ENCODE measurements at regions not wholly inside any gene's neighbourhood (a gene's known extent, or its start where the extent isn't known, plus 50 kb on each side); places are given as distances from the start of the nearest gene placed in this dataset.

GRCh38 chr17:36661047-36661666, 59.8 kb downstream of the MRM1 start:
- Histone ChIP-seq H3K4me2 (no peak overlapping the region), H3F3A (replicated peaks; ENCODE audit: low read depth) (no peaks in the 10 kb centered on the region), H3K27me3 (ENCODE audit: insufficient read depth) (peaks cover 5% of the 10 kb centered on the region; the same call in 1 of the 2 replicates), H3K4me1 (ENCODE audit: insufficient read depth) (no peaks in the 10 kb centered on the region), H3K9me2 (ENCODE audit: insufficient read depth) (no peaks in the 10 kb centered on the region), H3K4me3 (no peak overlapping the region), H2AFZ (no peak overlapping the region), H3K36me3 (ENCODE audit: insufficient read depth) (no peaks in the 10 kb centered on the region), H3K27ac (ENCODE audit: low read depth) (no peak overlapping the region), H4K20me1 (replicated peaks; ENCODE audit: insufficient read depth) (no peaks in the 10 kb centered on the region), H3K79me2 (replicated peaks; ENCODE audit: insufficient read depth) (no peaks in the 10 kb centered on the region)
- Mint-ChIP-seq H3K4me3 (no peak overlapping the region), H3K27me3 (ENCODE audit: insufficient read depth, low read depth, poor library complexity) (peaks cover 18% of the 10 kb centered on the region), H3K9me3 (no peaks in the 10 kb centered on the region; the same call in 2 of the 3 replicates), H3K27ac (no peak overlapping the region), H3K4me1 (peaks cover 13% of the 10 kb centered on the region), H3K36me3 (ENCODE audit: low read depth) (no peaks in the 10 kb centered on the region)
- ATAC-seq (no peak), DNase-seq (ENCODE audit: low spot score) (no peak)
- TF ChIP-seq, protein P1, sequence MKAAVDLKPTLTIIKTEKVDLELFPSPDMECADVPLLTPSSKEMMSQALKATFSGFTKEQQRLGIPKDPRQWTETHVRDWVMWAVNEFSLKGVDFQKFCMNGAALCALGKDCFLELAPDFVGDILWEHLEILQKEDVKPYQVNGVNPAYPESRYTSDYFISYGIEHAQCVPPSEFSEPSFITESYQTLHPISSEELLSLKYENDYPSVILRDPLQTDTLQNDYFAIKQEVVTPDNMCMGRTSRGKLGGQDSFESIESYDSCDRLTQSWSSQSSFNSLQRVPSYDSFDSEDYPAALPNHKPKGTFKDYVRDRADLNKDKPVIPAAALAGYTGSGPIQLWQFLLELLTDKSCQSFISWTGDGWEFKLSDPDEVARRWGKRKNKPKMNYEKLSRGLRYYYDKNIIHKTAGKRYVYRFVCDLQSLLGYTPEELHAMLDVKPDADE (IDR thresholded peaks at IDR 0.05), result no peak
- TF ChIP-seq CREB1 (CRISPR knock-in tag; IDR thresholded peaks at IDR 0.05; ENCODE audit: low read depth), result no peak

DNA sequence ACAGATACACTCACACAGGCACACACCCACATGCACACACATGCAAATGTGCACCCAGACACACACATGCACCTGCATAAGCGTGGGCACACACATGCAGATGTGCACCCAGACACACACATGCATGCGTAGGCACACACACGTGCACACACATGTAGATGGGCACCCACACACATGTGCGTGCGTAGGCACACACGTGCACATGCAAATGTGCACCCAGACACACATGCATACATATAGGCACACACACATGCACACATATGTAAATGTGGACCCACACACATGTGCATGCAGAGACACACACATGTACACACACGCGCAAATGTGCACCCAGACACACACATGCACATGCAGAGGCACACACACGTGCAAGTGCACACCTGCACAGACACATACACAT, 60.3 kb downstream of the MRM1 start:
- Histone ChIP-seq H4K20me1 (replicated peaks; ENCODE audit: insufficient read depth) (no peaks in the 10 kb centered on the region), H3K27me3 (ENCODE audit: insufficient read depth) (peaks cover 4% of the 10 kb centered on the region; the same call in 1 of the 2 replicates), H3K79me2 (replicated peaks; ENCODE audit: insufficient read depth) (no peaks in the 10 kb centered on the region), H3K4me2 (no peak overlapping the region), H3F3A (replicated peaks; ENCODE audit: low read depth) (no peaks in the 10 kb centered on the region), H3K36me3 (ENCODE audit: insufficient read depth) (no peaks in the 10 kb centered on the region), H3K9me2 (ENCODE audit: insufficient read depth) (no peaks in the 10 kb centered on the region), H3K4me3 (no peak overlapping the region), H3K27ac (ENCODE audit: low read depth) (no peak overlapping the region), H3K4me1 (ENCODE audit: insufficient read depth) (no peaks in the 10 kb centered on the region), H2AFZ (no peak overlapping the region)
- DNase-seq (ENCODE audit: low spot score) (no peak), ATAC-seq (no peak)
- Mint-ChIP-seq H3K36me3 (ENCODE audit: low read depth) (no peaks in the 10 kb centered on the region), H3K27ac (no peak overlapping the region), H3K9me3 (no peaks in the 10 kb centered on the region; the same call in 2 of the 3 replicates), H3K27me3 (ENCODE audit: insufficient read depth, low read depth, poor library complexity) (peaks cover 16% of the 10 kb centered on the region), H3K4me3 (no peak overlapping the region), H3K4me1 (peaks cover 11% of the 10 kb centered on the region)
- TF ChIP-seq EZH2phosphoT487 (IDR thresholded peaks at IDR 0.05; ENCODE audit: unreplicated experiment) (no peak), EZH2 (IDR thresholded peaks at IDR 0.05; ENCODE audit: low read depth, unreplicated experiment) (no peak), STAT1 (IDR thresholded peaks at IDR 0.05; ENCODE audit: unreplicated experiment) (no peak), NANOG (IDR thresholded peaks at IDR 0.05; ENCODE audit: borderline replicate concordance) (no peak), ZNF114 (CRISPR knock-in tag; IDR thresholded peaks at IDR 0.05) (no peak), ZNF331 (CRISPR knock-in tag; IDR thresholded peaks at IDR 0.05; ENCODE audit: low read depth) (no peak), POLR2AphosphoS5 (IDR thresholded peaks at IDR 0.05; ENCODE audit: low read depth) (no peak), CREB1 (CRISPR knock-in tag; IDR thresholded peaks at IDR 0.05; ENCODE audit: low read depth) (no peak), JUNB (IDR thresholded peaks at IDR 0.05; ENCODE audit: unreplicated experiment) (no peak)
- TF ChIP-seq, protein P2, sequence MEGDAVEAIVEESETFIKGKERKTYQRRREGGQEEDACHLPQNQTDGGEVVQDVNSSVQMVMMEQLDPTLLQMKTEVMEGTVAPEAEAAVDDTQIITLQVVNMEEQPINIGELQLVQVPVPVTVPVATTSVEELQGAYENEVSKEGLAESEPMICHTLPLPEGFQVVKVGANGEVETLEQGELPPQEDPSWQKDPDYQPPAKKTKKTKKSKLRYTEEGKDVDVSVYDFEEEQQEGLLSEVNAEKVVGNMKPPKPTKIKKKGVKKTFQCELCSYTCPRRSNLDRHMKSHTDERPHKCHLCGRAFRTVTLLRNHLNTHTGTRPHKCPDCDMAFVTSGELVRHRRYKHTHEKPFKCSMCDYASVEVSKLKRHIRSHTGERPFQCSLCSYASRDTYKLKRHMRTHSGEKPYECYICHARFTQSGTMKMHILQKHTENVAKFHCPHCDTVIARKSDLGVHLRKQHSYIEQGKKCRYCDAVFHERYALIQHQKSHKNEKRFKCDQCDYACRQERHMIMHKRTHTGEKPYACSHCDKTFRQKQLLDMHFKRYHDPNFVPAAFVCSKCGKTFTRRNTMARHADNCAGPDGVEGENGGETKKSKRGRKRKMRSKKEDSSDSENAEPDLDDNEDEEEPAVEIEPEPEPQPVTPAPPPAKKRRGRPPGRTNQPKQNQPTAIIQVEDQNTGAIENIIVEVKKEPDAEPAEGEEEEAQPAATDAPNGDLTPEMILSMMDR (conservative IDR thresholded peaks at IDR 0.05; ENCODE audit: low read depth in 2 of 2), result no peak
- TF ChIP-seq, protein P3, sequence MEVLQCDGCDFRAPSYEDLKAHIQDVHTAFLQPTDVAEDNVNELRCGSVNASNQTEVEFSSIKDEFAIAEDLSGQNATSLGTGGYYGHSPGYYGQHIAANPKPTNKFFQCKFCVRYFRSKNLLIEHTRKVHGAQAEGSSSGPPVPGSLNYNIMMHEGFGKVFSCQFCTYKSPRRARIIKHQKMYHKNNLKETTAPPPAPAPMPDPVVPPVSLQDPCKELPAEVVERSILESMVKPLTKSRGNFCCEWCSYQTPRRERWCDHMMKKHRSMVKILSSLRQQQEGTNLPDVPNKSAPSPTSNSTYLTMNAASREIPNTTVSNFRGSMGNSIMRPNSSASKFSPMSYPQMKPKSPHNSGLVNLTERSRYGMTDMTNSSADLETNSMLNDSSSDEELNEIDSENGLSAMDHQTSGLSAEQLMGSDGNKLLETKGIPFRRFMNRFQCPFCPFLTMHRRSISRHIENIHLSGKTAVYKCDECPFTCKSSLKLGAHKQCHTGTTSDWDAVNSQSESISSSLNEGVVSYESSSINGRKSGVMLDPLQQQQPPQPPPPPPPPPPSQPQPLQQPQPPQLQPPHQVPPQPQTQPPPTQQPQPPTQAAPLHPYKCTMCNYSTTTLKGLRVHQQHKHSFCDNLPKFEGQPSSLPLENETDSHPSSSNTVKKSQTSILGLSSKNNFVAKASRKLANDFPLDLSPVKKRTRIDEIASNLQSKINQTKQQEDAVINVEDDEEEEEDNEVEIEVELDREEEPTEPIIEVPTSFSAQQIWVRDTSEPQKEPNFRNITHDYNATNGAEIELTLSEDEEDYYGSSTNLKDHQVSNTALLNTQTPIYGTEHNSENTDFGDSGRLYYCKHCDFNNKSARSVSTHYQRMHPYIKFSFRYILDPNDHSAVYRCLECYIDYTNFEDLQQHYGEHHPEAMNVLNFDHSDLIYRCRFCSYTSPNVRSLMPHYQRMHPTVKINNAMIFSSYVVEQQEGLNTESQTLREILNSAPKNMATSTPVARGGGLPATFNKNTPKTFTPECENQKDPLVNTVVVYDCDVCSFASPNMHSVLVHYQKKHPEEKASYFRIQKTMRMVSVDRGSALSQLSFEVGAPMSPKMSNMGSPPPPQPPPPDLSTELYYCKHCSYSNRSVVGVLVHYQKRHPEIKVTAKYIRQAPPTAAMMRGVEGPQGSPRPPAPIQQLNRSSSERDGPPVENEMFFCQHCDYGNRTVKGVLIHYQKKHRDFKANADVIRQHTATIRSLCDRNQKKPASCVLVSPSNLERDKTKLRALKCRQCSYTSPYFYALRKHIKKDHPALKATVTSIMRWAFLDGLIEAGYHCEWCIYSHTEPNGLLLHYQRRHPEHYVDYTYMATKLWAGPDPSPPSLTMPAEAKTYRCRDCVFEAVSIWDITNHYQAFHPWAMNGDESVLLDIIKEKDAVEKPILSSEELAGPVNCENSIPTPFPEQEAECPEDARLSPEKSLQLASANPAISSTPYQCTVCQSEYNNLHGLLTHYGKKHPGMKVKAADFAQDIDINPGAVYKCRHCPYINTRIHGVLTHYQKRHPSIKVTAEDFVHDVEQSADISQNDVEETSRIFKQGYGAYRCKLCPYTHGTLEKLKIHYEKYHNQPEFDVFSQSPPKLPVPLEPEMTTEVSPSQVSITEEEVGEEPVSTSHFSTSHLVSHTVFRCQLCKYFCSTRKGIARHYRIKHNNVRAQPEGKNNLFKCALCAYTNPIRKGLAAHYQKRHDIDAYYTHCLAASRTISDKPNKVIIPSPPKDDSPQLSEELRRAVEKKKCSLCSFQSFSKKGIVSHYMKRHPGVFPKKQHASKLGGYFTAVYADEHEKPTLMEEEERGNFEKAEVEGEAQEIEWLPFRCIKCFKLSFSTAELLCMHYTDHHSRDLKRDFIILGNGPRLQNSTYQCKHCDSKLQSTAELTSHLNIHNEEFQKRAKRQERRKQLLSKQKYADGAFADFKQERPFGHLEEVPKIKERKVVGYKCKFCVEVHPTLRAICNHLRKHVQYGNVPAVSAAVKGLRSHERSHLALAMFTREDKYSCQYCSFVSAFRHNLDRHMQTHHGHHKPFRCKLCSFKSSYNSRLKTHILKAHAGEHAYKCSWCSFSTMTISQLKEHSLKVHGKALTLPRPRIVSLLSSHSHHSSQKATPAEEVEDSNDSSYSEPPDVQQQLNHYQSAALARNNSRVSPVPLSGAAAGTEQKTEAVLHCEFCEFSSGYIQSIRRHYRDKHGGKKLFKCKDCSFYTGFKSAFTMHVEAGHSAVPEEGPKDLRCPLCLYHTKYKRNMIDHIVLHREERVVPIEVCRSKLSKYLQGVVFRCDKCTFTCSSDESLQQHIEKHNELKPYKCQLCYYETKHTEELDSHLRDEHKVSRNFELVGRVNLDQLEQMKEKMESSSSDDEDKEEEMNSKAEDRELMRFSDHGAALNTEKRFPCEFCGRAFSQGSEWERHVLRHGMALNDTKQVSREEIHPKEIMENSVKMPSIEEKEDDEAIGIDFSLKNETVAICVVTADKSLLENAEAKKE (CRISPR knock-in tag; IDR thresholded peaks at IDR 0.05), result no peak
- TF ChIP-seq, protein P1 (IDR thresholded peaks at IDR 0.05), result no peak

Measured in GM23338 (cell line).